Lower lobe of right lung (tissue), 2 donors: ENCODE measurements at regions not wholly inside any gene's neighbourhood (a gene's known extent, or its start where the extent isn't known, plus 50 kb on each side); places are given as distances from the start of the nearest gene placed in this dataset.
"Not testable (repeated sequence)": the region's sequence is repeated elsewhere in the genome, so short reads cannot be mapped to it uniquely, and the experiment has no call there.

Experiments
- ATAC-seq, 2 donors: fragments of 200-7000 bp; cut with Tn5 transposase; one replicate each; pipeline ENCODE4 v1.9.1; 2020 to 2022; ENCODE audit warnings: mild to moderate bottlenecking in 2 of 2, moderate library complexity in 2 of 2
- DNase-seq: peaks from one replicate; pipeline ENCODE4 v3.0.0-alpha.2; 2020
- H3K27ac ChIP-seq: fragments of 200-600 bp; one replicate; pipeline ENCODE4 v1.8.0; 2022
- H3K27me3 ChIP-seq: fragments of 200-600 bp; one replicate; pipeline ENCODE4 v1.8.0; 2022; ENCODE audit warnings: low read depth
- H3K36me3 ChIP-seq: fragments of 200-600 bp; one replicate; pipeline ENCODE4 v1.8.0; 2022; ENCODE audit warnings: mild to moderate bottlenecking
- H3K4me1 ChIP-seq: fragments of 200-600 bp; one replicate; pipeline ENCODE4 v1.8.0; 2022
- H3K4me3 ChIP-seq: fragments of 200-600 bp; one replicate; pipeline ENCODE4 v1.8.0; 2022; ENCODE audit warnings: mild to moderate bottlenecking
- H3K9me3 ChIP-seq: fragments of 200-600 bp; one replicate; pipeline ENCODE4 v1.8.0; 2022
- intact Hi-C: fragments of 100-400 bp; cut with DNase I; formaldehyde crosslinking; loops from one replicate; pipeline ENCODE4 v1.11.0; 2022
- TF ChIP-seq, protein P1 (sequence below): fragments of 200-600 bp; IDR thresholded peaks from one replicate; pipeline ENCODE4 v1.8.0; 2022; ENCODE audit warnings: antibody characterized with exemption, mild to moderate bottlenecking
- donor health status: DM: no; HTN: yes; CAD: no; lungs with severe emphysema.

DNA sequence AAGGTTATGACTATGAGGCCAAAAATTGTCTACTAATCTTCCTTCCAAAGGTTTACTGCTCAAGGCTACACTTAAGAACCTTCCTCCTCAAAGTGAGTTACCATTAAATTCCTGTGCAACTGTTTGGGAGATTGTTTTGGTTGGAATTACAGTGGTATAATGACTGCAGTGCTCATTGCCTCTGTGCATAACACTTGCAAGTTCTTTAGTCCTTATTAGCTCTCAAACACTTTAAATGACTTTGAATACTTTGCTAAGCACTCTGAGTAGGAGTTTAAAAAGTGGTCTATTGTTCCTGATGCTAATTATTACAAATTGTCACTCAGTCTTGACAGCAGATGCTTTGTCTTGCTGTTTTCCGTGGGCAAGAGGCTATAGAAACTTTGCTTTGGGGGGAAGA, 422.8 kb upstream of the PABPC4L start:
- Histone ChIP-seq H3K4me1 (no peaks in the 10 kb centered on the region), H3K9me3 (no peaks in the 10 kb centered on the region), H3K27me3 (no peaks in the 10 kb centered on the region), H3K27ac (no peak overlapping the region), H3K36me3 (no peaks in the 10 kb centered on the region), H3K4me3 (no peak overlapping the region)
- TF ChIP-seq, protein P1, sequence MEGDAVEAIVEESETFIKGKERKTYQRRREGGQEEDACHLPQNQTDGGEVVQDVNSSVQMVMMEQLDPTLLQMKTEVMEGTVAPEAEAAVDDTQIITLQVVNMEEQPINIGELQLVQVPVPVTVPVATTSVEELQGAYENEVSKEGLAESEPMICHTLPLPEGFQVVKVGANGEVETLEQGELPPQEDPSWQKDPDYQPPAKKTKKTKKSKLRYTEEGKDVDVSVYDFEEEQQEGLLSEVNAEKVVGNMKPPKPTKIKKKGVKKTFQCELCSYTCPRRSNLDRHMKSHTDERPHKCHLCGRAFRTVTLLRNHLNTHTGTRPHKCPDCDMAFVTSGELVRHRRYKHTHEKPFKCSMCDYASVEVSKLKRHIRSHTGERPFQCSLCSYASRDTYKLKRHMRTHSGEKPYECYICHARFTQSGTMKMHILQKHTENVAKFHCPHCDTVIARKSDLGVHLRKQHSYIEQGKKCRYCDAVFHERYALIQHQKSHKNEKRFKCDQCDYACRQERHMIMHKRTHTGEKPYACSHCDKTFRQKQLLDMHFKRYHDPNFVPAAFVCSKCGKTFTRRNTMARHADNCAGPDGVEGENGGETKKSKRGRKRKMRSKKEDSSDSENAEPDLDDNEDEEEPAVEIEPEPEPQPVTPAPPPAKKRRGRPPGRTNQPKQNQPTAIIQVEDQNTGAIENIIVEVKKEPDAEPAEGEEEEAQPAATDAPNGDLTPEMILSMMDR: no peak
- DNase-seq (no peak), ATAC-seq (no peak)
- intact Hi-C loops: no loop called here

- H3K4me1 ChIP-seq, H3K27me3 ChIP-seq, H3K36me3 ChIP-seq, ATAC-seq, DNase-seq, H3K27ac ChIP-seq, intact Hi-C loops, H3K4me3 ChIP-seq, H3K9me3 ChIP-seq: not testable (repeated sequence)
Measured at GRCh38 chr4:134622626-134623575, 421.3 kb upstream of the PABPC4L start.

DNA sequence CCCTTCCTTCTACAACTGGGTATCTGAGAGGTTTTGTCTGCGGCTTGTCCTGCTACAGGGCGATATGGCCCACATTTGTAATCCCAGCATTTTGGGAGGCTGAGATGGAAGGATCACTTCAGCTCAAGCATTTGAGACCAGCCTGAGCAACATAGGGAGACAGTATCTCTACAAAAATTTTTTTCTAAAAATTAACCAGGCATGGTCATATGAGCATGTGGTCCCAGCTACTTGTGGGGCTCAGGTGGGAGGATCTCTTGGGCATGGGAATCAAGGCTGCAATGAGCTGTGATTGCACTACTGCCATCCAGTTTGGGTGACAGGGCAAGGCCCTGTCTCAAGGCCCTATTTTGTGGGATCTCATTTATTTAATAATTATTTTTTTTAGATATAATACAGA, 420.6 kb upstream of the PABPC4L start:
- Histone ChIP-seq H3K4me3 (no peak overlapping the region), H3K27me3 (no peaks in the 10 kb centered on the region), H3K27ac (no peak overlapping the region), H3K36me3 (no peaks in the 10 kb centered on the region), H3K9me3 (no peaks in the 10 kb centered on the region), H3K4me1 (no peaks in the 10 kb centered on the region)
- intact Hi-C loops: no loop called here
- DNase-seq (no peak), ATAC-seq (no peak)
- TF ChIP-seq, protein P1: no peak

GRCh38 chr4:134621715-134622114, 420.1 kb upstream of the PABPC4L start:
- H3K9me3 ChIP-seq, H3K4me1 ChIP-seq, intact Hi-C loops, H3K36me3 ChIP-seq, ATAC-seq, H3K27me3 ChIP-seq, H3K4me3 ChIP-seq, DNase-seq, H3K27ac ChIP-seq: not testable (repeated sequence)

DNA sequence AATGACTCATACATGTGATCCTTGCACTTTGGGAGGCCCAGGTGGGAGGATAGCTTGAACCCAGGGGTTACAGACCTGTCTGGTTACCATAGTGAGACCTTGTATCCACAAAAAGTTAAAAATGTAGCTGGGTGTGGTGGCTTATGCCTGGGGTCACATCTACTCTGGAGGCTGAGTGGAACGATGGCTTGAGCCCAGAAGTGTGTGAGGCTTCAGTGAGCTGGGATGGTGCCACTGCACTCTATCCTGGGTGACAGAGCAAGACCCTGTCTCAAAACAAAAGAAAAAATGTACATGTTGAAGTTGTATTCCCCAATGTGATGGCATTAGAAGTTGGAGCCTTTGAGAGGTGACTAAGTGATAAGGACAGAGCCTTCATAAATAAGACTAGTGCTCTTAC, 409.4 kb upstream of the PABPC4L start:
- TF ChIP-seq, protein P1: no peak
- intact Hi-C loops: no loop called here

DNA sequence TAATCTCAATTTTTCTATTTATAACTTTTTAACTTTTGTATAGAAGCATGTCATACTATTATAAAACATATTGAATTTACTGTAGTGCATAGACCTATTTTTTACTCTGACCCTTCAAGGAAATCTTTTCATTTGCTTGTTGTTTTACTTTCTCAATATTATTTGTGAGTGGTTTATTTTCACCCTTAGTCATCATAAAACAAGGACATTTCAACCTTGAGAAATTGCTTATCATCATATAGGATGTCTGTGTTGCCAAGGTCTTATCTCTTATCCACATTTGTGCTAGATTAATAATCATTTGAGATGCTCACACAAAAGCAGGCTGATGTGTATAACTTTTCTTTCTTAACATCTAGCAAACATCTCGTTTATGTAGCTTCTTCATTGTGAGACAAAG, 408.6 kb upstream of the PABPC4L start:
- no peak for ATAC-seq

More for the DNA sequence above, 409.4 kb upstream of the PABPC4L start:
- no peak overlapping the region for H3K27ac ChIP-seq
- H3K9me3 ChIP-seq: no peaks in the 10 kb centered on the region
- H3K4me3 ChIP-seq: no peak overlapping the region
- H3K36me3 ChIP-seq: no peaks in the 10 kb centered on the region
- DNase-seq (no peak), ATAC-seq (no peak)
- H3K27me3 ChIP-seq: no peaks in the 10 kb centered on the region
- no peaks in the 10 kb centered on the region for H3K4me1 ChIP-seq

More for the DNA sequence above, 408.6 kb upstream of the PABPC4L start:
- H3K4me3 ChIP-seq: no peak overlapping the region
- H3K27ac ChIP-seq: no peak overlapping the region
- H3K27me3 ChIP-seq: no peaks in the 10 kb centered on the region
- no peaks in the 10 kb centered on the region for H3K4me1 ChIP-seq
- no peaks in the 10 kb centered on the region for H3K9me3 ChIP-seq
- no peaks in the 10 kb centered on the region for H3K36me3 ChIP-seq
- DNase-seq: no peak
- intact Hi-C loops: no loop called here
- TF ChIP-seq, protein P1: no peak
